SK-N-SH (cell line): ENCODE measurements at regions not wholly inside any gene's neighbourhood (a gene's known extent, or its start where the extent isn't known, plus 50 kb on each side); places are given as distances from the start of the nearest gene placed in this dataset.

Source experiments
- CTCF ChIA-PET: fragments of 300-600, 350-600 bp; formaldehyde crosslinking; extraction: SDS; loops from one replicate; lab custom pipeline; 2021; lab: Yijun Ruan, JAX
- POLR2A ChIA-PET: fragments of 350-600 bp; sonication (Branson Sonifier 250); formaldehyde crosslinking; extraction: SDS; loops from one replicate; lab custom pipeline; 2020; ENCODE audit warnings: antibody characterized with exemption, inconsistent platforms; lab: Yijun Ruan, JAX
- DNase-seq: peaks from one replicate; pipeline ENCODE4 v3.0.0; 2012
- H2AFZ ChIP-seq: fragments of 200-600 bp; sonication (generic); 2 replicates; pipeline ENCODE4 v1.8.1; 2016; ENCODE audit warnings: antibody characterized with exemption, mild to moderate bottlenecking, low read depth
- H3F3A ChIP-seq: fragments of 200-600 bp; sonication (generic); replicated peaks from 2 replicates; pipeline ENCODE3; 2016; ENCODE audit warnings: antibody characterized with exemption, mild to moderate bottlenecking; ENCODE audit not compliant: insufficient read depth
- H3K27ac ChIP-seq, 2 experiments: fragments of 200-500 bp in 1 of 2; fragments of 200-600 bp in 1 of 2; sonication (Bioruptor generic) in 1 of 2; sonication (generic), shearing (Covaris generic) in 1 of 2; 2 replicates each; pipeline versions ENCODE4 v1.5.1 to v1.6.1; 2014 to 2016; ENCODE audit warnings: low read depth in 2 of 2, inconsistent platforms in 1 of 2, low read length in 1 of 2, mild to moderate bottlenecking in 1 of 2, mixed read lengths in 1 of 2
- H3K27me3 ChIP-seq: fragments of 200-600 bp; sonication (generic), shearing (Covaris generic); 2 replicates; pipeline ENCODE4 v1.6.1; 2016; ENCODE audit warnings: mixed run types; ENCODE audit not compliant: insufficient read depth
- H3K36me3 ChIP-seq, 2 experiments: fragments of 200-500 bp in 1 of 2; fragments of 200-600 bp in 1 of 2; sonication (Bioruptor generic) in 1 of 2; sonication (generic) in 1 of 2; replicated peaks in 1 of 2; 2 replicates each; pipeline versions ENCODE3 to v1.5.1; 2014 to 2016; ENCODE audit warnings: low read length in 1 of 2, mild to moderate bottlenecking in 1 of 2; ENCODE audit not compliant: insufficient read depth in 2 of 2, control insufficient read depth in 1 of 2
- H3K4me1 ChIP-seq, 2 experiments: fragments of 200-500 bp in 1 of 2; fragments of 200-600 bp in 1 of 2; sonication (Bioruptor generic) in 1 of 2; sonication (generic), shearing (Covaris generic) in 1 of 2; 2 replicates each; pipeline versions ENCODE4 v1.5.1 to v1.6.1; 2014 to 2016; ENCODE audit warnings: low read depth in 1 of 2, low read length in 1 of 2, mixed run types in 1 of 2; ENCODE audit not compliant: insufficient read depth in 2 of 2, control insufficient read depth in 1 of 2
- H3K4me2 ChIP-seq: fragments of 200-600 bp; sonication (generic), shearing (Covaris generic); 2 replicates; pipeline ENCODE4 v1.6.1; 2017; ENCODE audit warnings: mixed run types
- H3K4me3 ChIP-seq, 2 experiments: fragments of 200-500 bp in 1 of 2; fragments of 200-600 bp in 1 of 2; sonication (Bioruptor generic) in 1 of 2; sonication (generic), shearing (Covaris generic) in 1 of 2; 2 replicates each; pipeline versions ENCODE4 v1.5.1 to v1.8.1; 2014 to 2016; ENCODE audit warnings: low read depth in 2 of 2, inconsistent platforms in 1 of 2, low read length in 1 of 2, mild to moderate bottlenecking in 1 of 2, mixed read lengths in 1 of 2, moderate library complexity in 1 of 2
- H3K79me2 ChIP-seq: fragments of 200-600 bp; sonication (generic); 2 replicates; pipeline ENCODE4 v1.8.1; 2017; ENCODE audit warnings: mild to moderate bottlenecking; ENCODE audit not compliant: insufficient read depth
- H3K9ac ChIP-seq: fragments of 200-600 bp; sonication (generic); 2 replicates; pipeline ENCODE4 v1.6.1; 2017; ENCODE audit warnings: mixed run types
- H3K9me2 ChIP-seq: fragments of 200-600 bp; sonication (generic); 2 replicates; pipeline ENCODE4 v1.6.1; 2017; ENCODE audit warnings: mixed run types
- H3K9me3 ChIP-seq: fragments of 200-600 bp; sonication (generic); 2 replicates; pipeline ENCODE4 v1.6.1; 2017; ENCODE audit warnings: mixed run types, mild to moderate bottlenecking, moderate library complexity
- H4K20me1 ChIP-seq: fragments of 200-600 bp; sonication (generic); 2 replicates; pipeline ENCODE4 v1.6.1; 2017; ENCODE audit warnings: mild to moderate bottlenecking, mixed run types; ENCODE audit not compliant: insufficient read depth
- CHD2 ChIP-seq: fragments of 150-350 bp; IDR thresholded peaks from 2 replicates; pipeline ENCODE4 v1.6.1; 2018; ENCODE audit warnings: low read length; ENCODE audit not compliant: partially characterized antibody
- EP300 ChIP-seq, 2 experiments: IDR thresholded peaks; 2 replicates each; pipeline versions ENCODE4 v1.4.0 to v1.6.1; 2012; ENCODE audit warnings: borderline replicate concordance in 1 of 2, low read depth in 1 of 2, low read length in 1 of 2
- FOSL2 ChIP-seq: IDR thresholded peaks from 2 replicates; pipeline ENCODE4 v1.4.0; 2012; ENCODE audit warnings: low read depth, mild to moderate bottlenecking, moderate library complexity, borderline replicate concordance
- FOXJ3 ChIP-seq: sonication (generic); formaldehyde crosslinking; IDR thresholded peaks from 2 replicates; pipeline ENCODE4 v1.5.1; 2020; ENCODE audit warnings: mild to moderate bottlenecking, missing genetic modification reagents
- NFIC ChIP-seq: IDR thresholded peaks from 2 replicates; pipeline ENCODE4 v1.4.0; 2012; ENCODE audit warnings: borderline replicate concordance
- POLR2AphosphoS5 ChIP-seq: IDR thresholded peaks from 2 replicates; pipeline ENCODE4 v1.6.1; 2012; ENCODE audit warnings: low read depth, low read length
- RCOR1 ChIP-seq: fragments of 150-350 bp; IDR thresholded peaks from 2 replicates; pipeline ENCODE4 v1.6.1; 2017; ENCODE audit warnings: antibody characterized with exemption, low read length
- SMC3 ChIP-seq: IDR thresholded peaks from 2 replicates; pipeline ENCODE4 v1.6.1; 2012; ENCODE audit warnings: low read depth, low read length, improper control_type of control experiment
- TEAD4 ChIP-seq: IDR thresholded peaks from 2 replicates; pipeline ENCODE4 v1.4.0; 2012; ENCODE audit warnings: mild to moderate bottlenecking, borderline replicate concordance; ENCODE audit not compliant: insufficient read depth
- WGBS: methylation state at CpG from one replicate; pipeline ENCODE4 v1.1.6; 2017; ENCODE audit warnings: low lambda C conversion rate; 5-methylcytosine and 5-hydroxymethylcytosine counted together
- TF ChIP-seq, protein P1 (sequence below): fragments of 150-350 bp; IDR thresholded peaks from 2 replicates; pipeline ENCODE4 v1.6.1; 2016; ENCODE audit warnings: mild to moderate bottlenecking, low read depth, low read length
- TF ChIP-seq, protein P2 (sequence below): fragments of 200-600 bp; sonication (generic); IDR thresholded peaks from 2 replicates; pipeline ENCODE4 v1.6.1; 2017; ENCODE audit warnings: antibody characterized with exemption, mild to moderate bottlenecking, moderate library complexity
- TF ChIP-seq, protein P3 (sequence below): IDR thresholded peaks from 2 replicates; pipeline ENCODE4; 2012
- TF ChIP-seq, protein P4 (sequence below): IDR thresholded peaks from 2 replicates; pipeline ENCODE4 v1.4.0; 2012; ENCODE audit warnings: low read depth, borderline replicate concordance
- TF ChIP-seq, protein P5 (sequence below): IDR thresholded peaks from 2 replicates; pipeline ENCODE4 v1.4.0; 2012; ENCODE audit warnings: low read depth, borderline replicate concordance

DNA sequence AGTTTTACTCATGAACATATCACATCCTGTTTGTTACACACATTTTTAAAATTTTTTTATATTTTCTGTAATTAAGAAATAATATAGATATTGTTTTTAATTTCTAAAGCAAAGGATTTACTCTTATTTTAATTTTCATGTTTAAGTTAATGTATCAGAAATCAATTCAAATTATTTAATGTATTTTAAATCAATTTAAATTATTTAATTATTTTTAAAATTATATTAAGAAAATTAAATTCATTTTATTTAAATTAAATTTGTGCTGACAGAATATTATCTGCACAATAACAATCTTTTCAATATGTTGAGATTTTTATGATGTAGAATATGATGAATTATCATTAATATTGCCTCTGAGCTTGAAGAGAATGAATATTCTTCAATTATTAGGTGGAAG is 681.2 kb upstream of the ALCAM start:
- Histone ChIP-seq H3K27me3 (no peaks in the 10 kb centered on the region), H3K4me1 (no peaks in the 10 kb centered on the region)
- TF ChIP-seq, protein P1, sequence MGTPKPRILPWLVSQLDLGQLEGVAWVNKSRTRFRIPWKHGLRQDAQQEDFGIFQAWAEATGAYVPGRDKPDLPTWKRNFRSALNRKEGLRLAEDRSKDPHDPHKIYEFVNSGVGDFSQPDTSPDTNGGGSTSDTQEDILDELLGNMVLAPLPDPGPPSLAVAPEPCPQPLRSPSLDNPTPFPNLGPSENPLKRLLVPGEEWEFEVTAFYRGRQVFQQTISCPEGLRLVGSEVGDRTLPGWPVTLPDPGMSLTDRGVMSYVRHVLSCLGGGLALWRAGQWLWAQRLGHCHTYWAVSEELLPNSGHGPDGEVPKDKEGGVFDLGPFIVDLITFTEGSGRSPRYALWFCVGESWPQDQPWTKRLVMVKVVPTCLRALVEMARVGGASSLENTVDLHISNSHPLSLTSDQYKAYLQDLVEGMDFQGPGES, result no peak
- TF ChIP-seq EP300 (IDR thresholded peaks at IDR 0.05; ENCODE audit: borderline replicate concordance in 1 of 2, low read depth in 1 of 2, low read length in 1 of 2), result no peak
- TF ChIP-seq, protein P2, sequence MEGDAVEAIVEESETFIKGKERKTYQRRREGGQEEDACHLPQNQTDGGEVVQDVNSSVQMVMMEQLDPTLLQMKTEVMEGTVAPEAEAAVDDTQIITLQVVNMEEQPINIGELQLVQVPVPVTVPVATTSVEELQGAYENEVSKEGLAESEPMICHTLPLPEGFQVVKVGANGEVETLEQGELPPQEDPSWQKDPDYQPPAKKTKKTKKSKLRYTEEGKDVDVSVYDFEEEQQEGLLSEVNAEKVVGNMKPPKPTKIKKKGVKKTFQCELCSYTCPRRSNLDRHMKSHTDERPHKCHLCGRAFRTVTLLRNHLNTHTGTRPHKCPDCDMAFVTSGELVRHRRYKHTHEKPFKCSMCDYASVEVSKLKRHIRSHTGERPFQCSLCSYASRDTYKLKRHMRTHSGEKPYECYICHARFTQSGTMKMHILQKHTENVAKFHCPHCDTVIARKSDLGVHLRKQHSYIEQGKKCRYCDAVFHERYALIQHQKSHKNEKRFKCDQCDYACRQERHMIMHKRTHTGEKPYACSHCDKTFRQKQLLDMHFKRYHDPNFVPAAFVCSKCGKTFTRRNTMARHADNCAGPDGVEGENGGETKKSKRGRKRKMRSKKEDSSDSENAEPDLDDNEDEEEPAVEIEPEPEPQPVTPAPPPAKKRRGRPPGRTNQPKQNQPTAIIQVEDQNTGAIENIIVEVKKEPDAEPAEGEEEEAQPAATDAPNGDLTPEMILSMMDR, result no peak
- TF ChIP-seq, protein P3, sequence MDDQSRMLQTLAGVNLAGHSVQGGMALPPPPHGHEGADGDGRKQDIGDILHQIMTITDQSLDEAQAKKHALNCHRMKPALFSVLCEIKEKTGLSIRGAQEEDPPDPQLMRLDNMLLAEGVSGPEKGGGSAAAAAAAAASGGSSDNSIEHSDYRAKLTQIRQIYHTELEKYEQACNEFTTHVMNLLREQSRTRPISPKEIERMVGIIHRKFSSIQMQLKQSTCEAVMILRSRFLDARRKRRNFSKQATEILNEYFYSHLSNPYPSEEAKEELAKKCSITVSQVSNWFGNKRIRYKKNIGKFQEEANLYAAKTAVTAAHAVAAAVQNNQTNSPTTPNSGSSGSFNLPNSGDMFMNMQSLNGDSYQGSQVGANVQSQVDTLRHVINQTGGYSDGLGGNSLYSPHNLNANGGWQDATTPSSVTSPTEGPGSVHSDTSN, result no peak
- TF ChIP-seq, all 33 proteins: peak for 0
- ChIA-PET CTCF (no interaction called here), POLR2A (no interaction called here)
- no peak overlapping the region for H3K4me2 ChIP-seq
- no peak overlapping the region for H3K4me3 ChIP-seq
- H3F3A ChIP-seq, result no peaks in the 10 kb centered on the region
- no peak for DNase-seq
- H3K9me2 ChIP-seq, result 0 out of 2 replicates have a peak, but pooled peaks cover 5% of the 10 kb centered on the region
- no peak overlapping the region for H3K27ac ChIP-seq
- H4K20me1 ChIP-seq, result no peaks in the 10 kb centered on the region
- H3K36me3 ChIP-seq, result no peaks in the 10 kb centered on the region
- no peak overlapping the region for H3K9ac ChIP-seq
- no peaks in the 10 kb centered on the region for H3K79me2 ChIP-seq
- H3K9me3 ChIP-seq, result no peaks in the 10 kb centered on the region; the same call in 1 of the 2 replicates
- H2AFZ ChIP-seq, result no peak overlapping the region

DNA sequence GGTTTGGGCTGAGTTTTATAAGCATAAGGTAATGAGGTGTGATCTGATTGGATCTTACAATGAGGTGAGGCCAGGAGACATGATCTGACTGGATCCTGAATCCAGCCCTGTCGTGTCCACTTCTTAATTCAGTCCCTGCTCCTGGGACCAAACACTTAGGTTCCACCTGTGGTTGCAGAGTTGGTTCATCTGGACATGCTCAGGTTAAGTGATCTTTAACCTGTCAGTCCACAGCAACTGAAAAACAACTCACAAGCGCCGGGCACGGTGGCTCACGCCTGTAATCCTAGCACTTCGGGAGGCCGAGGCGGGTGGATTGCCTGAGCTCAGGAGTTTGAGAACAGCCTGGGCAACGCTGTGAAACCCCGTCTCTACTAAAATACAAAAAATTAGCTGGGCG is 679.3 kb upstream of the ALCAM start:
- DNase-seq, result no peak
- H3K79me2 ChIP-seq, result no peaks in the 10 kb centered on the region
- no peaks in the 10 kb centered on the region for H4K20me1 ChIP-seq
- WGBS, result 92% methylated on average over 11 of the region's 11 CpGs
- H3K4me3 ChIP-seq, result no peak overlapping the region
- no peak overlapping the region for H3K9ac ChIP-seq
- no peak overlapping the region for H3K4me2 ChIP-seq
- no peaks in the 10 kb centered on the region for H3K27me3 ChIP-seq
- no peak overlapping the region for H3K27ac ChIP-seq
- H3K9me3 ChIP-seq, result no peaks in the 10 kb centered on the region; the same call in 1 of the 2 replicates
- no peak overlapping the region for H2AFZ ChIP-seq
- H3F3A ChIP-seq, result no peaks in the 10 kb centered on the region
- H3K9me2 ChIP-seq, result 0 out of 2 replicates have a peak, but pooled peaks cover 5% of the 10 kb centered on the region
- ChIA-PET CTCF (interaction anchor here (0.7 kb wide), 1 partner anchor 30 kb away, joined by 3 read pairs; no protein-coding TSS in a partner anchor), POLR2A (no interaction called here)
- no peaks in the 10 kb centered on the region for H3K36me3 ChIP-seq
- H3K4me1 ChIP-seq, result no peaks in the 10 kb centered on the region
- TF ChIP-seq RCOR1 (no peak), POLR2AphosphoS5 (no peak), FOSL2 (no peak), FOXJ3 (CRISPR knock-in tag) (no peak), TEAD4 (no peak), SMC3 (no peak), NFIC (no peak), CHD2 (no peak), EP300 (IDR thresholded peaks at IDR 0.05; ENCODE audit: borderline replicate concordance in 1 of 2, low read depth in 1 of 2, low read length in 1 of 2) (no peak)
- TF ChIP-seq, protein P4, sequence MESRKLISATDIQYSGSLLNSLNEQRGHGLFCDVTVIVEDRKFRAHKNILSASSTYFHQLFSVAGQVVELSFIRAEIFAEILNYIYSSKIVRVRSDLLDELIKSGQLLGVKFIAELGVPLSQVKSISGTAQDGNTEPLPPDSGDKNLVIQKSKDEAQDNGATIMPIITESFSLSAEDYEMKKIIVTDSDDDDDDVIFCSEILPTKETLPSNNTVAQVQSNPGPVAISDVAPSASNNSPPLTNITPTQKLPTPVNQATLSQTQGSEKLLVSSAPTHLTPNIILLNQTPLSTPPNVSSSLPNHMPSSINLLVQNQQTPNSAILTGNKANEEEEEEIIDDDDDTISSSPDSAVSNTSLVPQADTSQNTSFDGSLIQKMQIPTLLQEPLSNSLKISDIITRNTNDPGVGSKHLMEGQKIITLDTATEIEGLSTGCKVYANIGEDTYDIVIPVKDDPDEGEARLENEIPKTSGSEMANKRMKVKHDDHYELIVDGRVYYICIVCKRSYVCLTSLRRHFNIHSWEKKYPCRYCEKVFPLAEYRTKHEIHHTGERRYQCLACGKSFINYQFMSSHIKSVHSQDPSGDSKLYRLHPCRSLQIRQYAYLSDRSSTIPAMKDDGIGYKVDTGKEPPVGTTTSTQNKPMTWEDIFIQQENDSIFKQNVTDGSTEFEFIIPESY, result no peak
- TF ChIP-seq, protein P2, result no peak
- TF ChIP-seq, protein P3, result no peak
- TF ChIP-seq, protein P5, sequence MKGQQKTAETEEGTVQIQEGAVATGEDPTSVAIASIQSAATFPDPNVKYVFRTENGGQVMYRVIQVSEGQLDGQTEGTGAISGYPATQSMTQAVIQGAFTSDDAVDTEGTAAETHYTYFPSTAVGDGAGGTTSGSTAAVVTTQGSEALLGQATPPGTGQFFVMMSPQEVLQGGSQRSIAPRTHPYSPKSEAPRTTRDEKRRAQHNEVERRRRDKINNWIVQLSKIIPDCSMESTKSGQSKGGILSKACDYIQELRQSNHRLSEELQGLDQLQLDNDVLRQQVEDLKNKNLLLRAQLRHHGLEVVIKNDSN, result no peak
